ENCODE measurements at regions not wholly inside any gene's neighbourhood (a gene's known extent, or its start where the extent isn't known, plus 50 kb on each side); places are given as distances from the start of the nearest gene placed in this dataset.

DNA sequence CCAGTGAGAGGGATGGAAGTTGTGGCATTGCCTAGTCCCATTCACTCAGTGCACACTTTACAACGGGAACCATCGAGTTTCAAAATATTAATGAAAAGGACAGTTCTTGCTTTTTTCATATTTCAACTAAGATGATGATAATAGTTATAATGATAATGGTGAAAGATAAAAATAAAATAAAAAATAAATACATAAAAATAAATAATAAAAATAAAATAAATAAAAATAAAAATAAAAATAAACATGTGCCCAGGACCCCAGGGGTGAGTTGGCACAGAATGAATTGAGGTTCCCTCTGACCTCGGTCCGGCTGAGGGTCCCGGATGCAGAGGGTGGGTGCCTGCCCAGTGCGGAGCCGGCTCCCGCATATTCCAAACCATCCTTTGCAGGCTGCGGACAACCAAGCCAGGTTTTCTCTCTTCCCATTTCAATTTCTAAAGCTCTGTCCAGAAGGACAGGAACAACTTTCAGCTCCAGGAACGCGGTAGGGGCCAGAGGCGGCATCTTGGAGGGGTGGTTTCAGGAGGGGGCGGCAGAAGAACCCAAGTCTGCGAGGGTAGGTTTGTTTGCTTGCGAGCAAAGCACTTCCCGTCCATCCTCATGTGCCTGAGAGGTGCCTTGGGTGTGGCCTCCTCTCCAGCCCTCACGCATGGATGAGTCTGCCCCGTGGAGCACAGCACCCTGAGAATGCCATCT lies 236.8 kb downstream of the DLL1 start:
- FAIRE-seq, result no peak

DNA sequence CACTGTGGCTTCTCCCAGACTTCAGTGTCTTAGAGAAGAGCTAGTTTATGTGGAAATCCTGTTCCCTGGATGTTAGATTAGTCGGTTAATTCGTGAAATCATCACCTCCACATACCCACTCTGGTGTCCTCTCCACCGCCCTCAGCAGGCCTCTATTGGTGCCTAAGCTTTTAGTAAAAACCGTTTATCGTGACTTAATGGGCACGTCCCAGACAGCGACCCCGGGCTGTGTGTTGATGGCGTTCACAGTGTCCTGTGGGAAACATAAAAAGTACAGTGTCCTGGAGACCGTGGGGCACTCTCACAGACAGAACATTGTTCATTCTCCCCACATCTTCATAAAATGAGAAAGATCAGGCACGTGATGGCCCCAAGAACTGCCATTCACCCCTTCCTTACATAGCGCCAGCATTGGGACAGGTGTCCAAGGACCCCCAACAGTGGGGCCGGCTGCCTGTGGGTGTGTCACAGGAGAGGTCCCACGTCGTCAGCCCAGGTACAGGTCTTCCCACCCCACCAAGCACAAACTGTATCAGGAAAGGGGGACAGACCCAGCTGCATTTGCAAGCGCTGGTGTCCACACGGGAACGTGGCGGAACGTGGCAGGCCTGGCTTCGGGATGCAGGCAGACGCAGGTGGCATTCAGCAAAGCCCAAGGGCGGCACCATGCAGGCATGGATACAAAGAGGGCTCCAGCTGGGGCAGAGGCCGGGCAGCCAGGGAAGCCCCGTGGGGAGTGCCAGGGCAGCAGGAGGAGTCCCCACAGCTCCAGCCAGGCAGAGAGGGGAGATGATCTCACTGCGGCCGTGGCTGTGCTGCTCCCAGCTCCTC lies 237.7 kb downstream of the DLL1 start:
- FAIRE-seq, result no peak

DNA sequence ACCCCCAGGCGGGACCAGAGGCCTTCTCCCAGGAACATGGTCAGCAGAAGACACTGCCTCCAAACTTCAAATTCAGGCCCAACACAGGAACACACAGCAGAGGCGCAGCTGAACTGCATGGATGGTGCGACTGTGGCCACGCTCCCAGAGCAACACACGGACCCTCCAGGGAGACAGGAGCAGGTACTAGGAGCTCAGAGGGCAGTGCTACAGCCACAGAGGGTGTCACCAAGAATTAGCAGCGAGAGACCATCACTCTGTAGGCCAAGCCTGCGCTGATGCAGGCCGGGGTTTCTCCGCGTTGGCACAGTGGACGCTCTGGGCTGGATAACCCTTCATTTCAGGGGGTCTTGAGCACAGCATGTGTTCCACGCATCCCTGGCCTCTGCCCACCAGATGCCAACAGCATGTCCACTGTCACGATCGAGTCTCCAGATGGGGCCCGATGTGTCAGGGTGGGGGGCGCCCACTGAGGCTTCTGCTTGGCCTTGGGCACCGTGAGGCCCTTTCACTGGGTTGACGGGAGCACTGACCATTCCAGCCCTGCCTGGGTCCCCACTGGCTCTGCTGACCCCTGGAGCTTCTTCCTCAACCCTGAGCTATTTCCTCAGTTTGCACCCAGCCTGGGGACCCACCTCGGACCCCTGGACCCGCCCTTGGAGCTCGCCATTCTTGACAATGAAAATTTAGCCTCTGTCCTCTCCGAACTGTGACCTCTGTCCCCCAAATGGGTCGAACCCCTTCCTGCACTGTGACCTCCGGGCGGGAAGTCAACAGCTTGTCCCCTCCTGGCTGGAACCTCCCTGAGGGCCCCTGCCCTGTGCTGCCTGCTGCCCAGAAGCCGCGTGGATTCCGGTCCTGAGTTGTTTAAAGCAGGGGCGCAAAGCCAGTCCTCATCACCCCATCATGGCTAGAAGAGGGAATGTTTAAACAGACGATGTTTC lies 239.4 kb downstream of the DLL1 start:
- FAIRE-seq, result no peak

DNA sequence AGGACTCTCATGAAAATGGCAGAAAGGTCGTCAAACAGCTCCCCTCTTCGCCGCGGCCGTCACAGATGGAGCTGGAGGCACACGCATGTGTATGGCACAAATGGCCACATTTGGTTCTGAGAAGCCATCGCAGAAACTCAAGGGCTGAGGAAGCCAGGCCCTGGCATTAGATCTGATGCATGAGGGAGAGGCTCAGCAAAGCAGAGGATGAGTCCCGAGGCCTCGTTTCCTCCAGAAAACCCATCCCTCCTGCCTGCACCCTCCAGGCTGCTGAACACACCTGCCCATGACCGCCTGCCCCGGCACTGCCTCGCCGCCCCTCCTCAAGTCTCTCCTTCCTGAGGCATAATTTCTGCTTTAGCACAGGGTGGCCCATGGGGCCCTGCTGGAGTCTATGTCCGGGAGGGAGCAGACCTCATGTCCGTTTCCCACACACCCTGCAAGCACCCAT lies 240.3 kb downstream of the DLL1 start:
- no peak for FAIRE-seq

DNA sequence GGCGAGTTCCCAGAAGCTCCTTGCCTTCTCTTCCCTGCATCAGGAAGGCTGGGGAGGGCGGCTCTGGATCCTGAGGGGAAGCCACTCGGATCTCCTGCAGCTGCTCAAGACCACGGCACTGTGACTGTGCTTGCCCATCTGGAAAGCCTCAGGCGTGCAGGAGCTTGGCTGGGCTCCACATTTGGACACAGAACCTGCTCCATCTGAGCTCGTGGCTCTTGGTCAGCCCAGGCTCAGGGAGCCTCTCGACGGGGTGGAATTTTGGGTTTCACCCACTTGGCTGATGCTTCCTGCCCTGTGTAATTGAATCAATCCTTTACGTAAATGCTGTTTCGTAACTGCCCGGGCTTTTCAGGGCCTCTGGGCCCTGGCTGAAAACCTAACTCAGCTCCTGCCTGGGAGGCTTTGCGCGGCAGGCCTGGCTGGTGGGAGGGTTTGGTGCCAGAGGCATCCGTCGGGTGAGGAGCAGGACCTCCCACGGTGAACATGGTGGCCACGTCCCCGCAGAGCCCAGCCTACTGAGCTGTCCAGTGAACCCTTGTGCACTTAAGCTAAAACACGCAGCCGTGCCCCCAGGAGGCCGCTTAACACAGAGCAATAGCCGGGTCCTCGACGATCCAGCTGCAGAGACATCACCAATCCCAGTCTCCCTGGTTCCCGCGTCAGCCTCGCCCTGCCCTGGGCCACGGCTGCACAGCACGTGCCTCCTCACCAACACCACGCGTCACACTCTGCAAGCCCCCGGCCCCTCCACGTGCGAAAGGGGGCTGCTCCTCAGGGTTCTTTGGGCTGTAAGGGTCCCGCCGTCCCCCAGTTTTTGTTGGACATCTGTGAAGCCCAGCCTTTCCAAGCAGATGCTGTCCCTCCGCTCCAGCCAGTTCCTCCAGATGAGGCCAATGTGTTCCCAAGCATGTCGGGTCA lies 241.0 kb downstream of the DLL1 start:
- FAIRE-seq, result no peak

DNA sequence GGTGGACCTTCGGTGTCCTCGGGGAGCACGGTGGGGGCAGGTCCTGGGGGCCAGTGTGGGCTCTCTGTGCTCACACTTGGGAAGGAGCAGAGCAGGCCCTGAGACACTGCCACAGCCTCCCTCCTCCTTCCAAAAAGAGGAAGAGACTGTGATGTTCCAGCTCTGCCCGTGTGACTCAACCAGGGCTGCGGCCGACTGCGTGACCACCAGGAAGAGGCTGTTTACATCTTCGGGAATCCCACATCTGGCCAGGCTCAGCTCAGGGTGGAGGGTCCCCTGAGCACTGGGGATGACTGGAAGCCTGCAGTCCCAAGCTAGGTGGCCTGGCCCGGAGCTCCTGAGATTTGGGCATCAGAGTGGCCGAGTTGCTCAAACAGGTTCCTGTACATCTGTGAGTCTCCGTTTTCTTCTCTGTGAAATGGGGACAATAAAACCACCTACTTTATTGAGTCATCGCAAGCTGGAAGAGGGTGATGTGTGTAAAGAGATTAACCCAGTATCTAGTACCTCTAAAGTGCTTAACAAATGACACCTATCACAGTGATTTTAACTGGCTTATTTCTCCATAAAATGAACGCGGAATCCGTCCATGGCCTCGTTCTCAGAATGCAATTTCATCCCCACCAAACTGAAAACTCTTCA lies 242.1 kb downstream of the DLL1 start:
- FAIRE-seq, result no peak

DNA sequence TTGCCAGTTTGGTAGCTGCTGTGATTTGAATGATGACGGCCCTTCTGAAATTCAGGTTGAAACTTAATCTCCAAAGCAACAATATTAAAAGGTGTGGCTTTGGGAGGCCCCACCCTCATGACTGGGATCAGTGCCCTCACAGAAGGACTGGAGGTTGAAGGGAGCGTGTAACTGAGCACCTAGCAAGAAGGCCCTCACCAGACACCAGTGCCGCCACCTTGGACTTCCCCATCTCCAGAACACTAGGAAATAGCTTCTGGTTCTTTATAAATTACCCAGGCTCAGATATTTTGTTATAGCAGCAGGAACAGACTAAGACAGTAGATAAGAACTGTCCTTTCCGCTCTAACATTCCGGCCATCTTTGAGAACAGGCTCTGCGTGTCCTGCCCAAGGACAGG lies 243.1 kb downstream of the DLL1 start:
- no peak for FAIRE-seq

DNA sequence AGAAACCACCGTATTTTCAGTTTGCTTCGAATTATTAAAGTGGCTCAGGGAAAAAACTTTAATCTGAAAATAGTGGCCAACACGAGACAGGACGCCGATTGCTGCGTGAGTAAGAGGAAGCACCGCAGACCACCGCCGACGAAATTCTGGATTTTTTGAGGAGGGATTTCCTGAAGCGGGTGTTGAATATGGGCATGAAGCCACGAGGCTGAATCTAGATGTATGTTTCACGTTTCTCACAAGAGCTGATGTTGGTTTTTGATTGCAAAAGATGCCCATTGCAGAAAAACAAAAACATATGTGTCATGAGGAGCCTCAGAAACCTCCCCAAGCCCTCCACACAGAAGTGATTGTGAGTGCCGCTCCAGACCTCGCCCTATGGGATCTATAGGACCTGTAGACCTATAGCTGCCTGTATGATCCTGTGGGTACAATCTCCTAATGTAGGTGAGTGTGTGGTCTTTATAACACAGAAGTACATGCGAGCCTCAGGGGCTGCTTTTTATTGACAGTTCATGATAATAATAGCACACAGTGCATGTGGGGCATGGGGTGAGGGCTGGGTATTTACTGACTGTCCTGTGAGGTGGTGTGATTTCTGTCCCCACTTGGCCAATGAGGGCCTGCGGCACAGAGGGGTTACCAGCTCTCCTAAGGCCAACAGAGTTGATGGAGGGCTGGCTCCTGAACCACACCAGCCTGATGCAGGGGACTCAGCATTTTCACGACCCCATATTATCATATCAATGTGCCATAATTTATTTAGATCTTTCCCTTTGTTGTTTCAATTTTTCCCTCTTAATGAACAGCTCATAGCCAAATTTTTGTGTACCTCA lies 243.9 kb downstream of the DLL1 start:
- no peak for FAIRE-seq

DNA sequence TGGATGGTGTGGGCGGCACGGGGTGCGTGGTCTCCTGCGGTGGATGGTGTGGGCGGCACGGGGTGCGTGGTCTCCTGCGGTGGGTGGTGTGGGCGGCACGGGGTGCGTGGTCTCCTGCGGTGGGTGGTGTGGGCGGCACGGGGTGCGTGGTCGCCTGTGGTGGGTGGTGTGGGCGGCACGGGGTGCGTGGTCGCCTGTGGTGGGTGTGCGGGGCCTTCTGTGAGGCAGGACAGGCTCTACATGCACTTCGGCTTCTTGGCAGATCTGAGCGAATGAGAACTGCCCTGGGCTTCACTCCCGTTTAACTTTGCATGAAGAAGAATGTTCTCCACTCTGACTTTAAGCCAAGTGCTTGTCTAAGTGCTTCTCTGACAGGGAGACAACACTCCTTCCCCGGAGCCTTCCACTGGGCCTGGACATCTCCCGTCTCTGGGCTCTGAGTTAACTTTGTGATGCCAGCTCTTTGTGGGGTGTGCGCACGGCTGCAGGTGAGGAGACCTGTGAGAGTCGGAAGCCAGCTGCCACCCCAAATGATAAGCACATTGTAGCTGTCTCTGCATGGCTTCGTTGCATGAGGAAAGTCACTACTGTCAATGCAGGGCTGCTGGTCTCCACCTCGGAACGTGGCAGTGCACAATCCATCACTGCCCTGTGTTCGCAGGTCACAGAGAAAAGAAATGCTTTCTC lies 244.8 kb downstream of the DLL1 start:
- no peak for FAIRE-seq

DNA sequence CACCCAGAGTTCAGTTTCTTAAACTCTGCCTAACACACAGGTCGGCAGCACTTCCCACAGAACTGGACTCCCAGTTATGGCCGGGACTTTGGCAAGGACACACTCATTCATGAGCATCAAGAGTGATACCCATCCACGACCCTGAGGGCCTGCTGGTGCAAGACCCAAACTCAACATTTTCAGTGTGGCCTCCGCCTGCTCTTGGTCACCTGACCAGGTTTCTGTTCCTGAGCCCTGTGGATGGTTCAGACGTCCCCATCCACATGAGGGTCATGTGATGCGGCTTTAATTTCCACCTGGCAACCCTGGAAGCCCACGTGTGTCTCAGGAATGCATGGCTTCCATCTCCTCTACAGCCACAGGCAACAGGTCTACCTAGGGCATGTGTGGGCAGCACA lies 245.3 kb downstream of the DLL1 start:
- no peak for FAIRE-seq

DNA sequence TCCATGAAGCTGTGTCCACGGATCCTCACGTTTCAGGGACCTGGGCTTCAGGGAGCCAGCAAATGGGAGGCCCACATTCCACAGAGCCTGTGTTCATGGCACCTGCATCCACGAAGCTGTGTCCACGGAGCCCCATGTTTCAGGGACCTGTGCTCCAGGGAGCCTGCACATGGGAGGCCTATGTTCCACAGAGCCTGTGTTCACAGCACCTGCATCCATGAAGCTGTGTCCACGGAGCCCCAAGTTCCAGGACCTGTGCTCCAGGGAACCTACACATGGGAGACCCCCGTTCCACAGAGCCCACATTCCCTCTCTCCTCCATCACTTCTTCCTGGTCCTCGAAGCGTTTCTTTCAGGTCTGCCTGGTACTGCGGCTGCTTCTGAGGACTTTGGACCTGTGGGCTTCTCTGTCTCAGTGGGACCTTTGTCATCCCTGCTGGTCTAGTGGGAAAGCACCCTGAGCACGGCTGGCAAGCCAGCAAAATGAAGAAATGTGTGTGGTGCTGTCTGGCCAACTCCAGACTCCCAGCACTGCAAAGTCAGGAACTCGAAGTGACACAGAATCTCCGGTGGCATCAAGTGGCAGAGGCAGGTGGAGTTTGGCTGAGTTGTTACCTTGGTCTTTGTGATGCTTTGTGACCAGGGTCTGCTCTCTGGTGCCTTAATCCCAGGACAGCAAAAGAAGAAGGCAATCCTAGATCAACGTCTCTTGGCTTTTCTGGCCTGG lies 245.9 kb downstream of the DLL1 start:
- no peak for FAIRE-seq

DNA sequence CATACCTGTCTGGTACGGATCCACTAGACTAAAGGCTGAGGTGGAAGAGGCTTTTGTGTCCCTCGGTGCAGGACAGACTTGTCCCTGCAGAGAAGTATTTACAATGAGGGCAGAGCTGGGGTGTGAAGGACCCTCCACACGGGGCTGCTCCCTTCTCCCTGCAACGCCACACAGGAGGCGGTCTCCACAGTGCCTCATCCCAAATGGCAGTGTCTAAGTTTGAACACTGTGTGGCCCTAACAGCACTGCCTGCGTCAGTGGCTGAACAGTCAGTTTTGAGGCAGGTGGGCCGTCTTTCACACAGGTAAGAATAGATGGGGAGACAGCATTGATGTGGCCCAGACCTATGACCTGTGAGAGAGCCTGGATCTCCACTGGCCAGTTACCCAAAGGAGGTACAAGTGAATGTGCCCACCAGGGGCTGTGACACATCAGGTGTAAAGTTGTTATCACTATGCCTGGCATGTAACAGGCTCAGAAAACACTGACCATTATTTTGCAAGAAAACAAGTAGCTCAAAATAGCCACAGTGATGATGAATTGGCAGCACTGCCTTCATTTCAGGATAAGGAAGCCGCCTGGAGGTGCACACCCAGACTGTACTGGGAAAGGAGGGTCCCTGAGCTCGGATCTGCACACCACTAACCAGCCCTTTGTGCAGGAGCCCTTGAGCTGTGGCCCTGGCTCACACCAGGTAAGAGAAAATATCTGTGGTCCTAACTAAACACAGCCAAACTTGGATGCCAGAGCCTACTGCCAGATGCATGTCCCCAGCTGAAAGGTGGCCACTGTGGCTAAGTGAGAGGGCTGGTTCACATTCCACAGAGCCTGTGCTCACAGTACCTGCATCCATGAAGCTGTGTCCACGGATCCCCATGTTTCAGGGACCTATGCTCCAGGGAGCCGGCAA lies 246.7 kb downstream of the DLL1 start:
- no peak for FAIRE-seq

DNA sequence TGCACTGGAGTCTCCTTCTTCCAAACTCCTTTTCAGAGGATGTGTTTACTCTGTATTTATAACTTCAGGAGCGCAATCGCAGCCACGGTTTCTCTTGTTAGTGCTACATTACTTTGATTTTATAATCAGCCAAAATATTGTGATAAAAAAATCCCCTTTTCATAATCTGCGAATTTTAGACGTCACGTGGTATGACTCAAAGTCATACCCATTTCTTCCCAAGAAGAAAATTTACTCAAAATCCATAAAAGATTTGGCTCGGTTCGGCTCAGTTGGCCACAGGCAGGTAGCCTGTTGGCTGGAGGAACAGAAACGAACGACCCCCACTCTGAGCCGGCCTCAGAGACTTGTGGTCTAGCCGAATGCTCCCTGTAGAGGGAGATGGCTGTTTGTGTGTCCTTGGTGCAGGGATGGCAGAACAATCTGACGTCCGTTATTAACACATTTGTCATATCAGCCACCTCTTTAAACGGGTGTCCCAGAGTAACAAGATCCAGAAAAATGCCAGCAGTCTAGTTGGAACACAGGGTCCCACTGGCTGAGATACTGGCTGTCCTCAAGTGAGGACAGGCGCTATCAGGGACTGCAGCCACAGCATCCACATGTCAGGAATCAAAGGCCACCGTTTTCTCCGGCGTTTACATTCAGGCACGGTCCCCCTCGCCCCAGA lies 247.6 kb downstream of the DLL1 start:
- FAIRE-seq, result no peak

DNA sequence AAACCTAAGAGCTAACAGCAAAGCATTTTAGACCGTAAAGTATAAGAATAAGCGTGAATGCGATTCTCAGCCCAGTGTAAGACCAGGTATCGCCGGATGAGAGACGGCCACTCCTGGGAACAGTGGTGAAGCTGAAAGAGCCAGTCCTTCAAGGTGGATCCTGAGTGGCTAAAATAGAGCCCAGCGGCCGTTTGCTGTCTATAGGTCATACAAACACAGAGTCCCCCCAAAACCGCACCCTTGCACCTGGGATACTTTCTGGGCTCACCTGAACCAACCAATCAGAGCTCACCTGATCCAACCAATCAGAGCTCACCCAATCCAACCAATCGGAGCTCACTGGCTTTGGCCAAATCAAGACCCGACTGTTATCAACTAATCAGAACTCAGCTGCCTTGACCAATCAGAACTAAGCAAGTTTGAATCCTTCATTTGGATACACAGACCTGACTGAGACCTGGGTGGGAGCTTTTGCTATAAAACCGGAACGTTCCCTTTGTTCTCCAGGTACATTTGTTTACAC lies 248.2 kb downstream of the DLL1 start:
- FAIRE-seq, result no peak

DNA sequence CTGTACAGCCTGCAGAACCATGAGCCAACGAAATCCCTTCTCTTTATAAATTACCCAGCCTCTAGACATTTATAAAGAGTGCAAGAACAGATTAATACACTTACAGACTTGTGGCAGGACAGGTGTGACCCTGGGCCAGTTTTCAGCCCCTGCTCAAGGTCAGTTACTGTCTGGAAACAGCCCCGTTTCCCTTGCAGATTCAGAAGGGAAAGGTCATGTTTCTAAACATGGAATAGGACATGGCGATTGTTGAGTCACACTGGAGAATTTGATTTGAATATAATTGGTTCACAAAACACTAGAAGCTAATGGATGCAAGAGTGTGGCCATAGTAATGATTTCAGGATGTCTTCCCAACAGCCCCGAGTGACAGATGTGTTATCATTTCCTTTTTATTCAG lies 248.8 kb downstream of the DLL1 start:
- FAIRE-seq, result peak; percentile 13

DNA sequence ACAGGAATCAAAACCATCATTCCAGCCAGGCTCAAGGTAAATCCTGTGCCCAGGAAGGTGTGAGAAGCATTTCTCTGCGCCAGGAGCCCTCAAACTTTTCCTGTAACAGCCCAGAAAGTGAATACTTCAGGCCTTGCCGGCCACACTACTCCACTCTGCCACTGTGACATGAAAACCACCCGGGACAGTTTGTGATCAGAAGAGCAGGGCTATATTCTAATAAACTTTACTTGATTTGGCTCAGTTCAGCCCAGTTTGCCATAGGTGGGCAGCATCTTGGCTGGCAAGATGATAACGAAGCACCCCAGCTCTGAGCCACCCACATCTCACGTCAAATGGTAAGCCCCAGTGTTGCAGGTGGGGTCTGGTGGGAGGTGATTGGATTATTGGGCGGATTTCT lies 249.4 kb downstream of the DLL1 start:
- no peak for FAIRE-seq

DNA sequence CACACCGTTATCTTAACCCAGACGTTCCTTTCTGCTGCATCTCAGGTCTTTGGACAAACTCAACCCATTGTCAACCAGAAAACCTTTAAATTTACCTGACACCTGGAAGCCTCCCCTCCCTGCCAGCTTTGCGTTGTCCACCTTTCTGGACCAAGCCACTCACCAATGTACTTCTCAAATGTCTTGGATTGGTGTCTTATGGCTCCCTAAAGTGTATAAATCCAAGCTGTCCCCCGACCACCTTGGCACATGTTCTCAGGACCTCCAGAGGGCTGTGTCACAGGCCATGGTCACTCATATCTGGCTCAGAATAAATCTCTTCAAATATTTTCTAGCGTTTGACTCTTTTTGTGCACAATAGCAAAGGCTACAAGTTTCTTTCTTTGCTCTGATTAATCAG lies 250.0 kb downstream of the DLL1 start:
- FAIRE-seq, result no peak
